H54 (cell line): ENCODE measurements at regions not wholly inside any gene's neighbourhood (a gene's known extent, or its start where the extent isn't known, plus 50 kb on each side); places are given as distances from the start of the nearest gene placed in this dataset.
"Not testable (repeated sequence)": the region's sequence is repeated elsewhere in the genome, so short reads cannot be mapped to it uniquely, and the experiment has no call there.

ENCODE experiments used
- DNase-seq: peaks from one replicate; pipeline ENCODE4 v3.0.0; 2011; ENCODE audit warnings: low spot score, mixed read lengths; ENCODE audit not compliant: insufficient read length
- FAIRE-seq: peaks from 3 replicates; lab custom pipeline; 2011; peaks lifted over from hg19 to GRCh38; lab: Jason Lieb, UNC
- POLR2A ChIP-seq: IDR thresholded peaks from 2 replicates; pipeline ENCODE4 v1.6.1; 2011; ENCODE audit warnings: low read depth, mild to moderate bottlenecking, low read length

DNA sequence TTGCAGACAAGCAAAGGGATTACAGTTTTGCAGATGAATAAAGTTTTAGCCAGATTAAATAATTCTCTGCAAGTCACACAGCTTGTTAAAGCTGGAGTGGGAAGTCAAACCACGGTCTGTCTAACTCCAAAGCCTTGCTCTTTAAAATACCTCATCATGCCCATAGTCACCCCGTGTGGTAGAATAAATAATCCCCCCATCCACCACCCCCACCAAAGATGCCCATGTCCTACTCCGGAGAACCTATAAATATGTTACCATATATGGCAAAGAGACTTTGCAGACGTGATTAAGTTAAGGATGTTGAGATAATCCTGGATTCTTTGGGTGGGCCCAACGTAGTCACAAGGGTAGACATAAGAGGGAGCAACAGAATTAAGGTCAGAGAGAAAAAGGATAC is 118.7 kb downstream of the BEND2 start:
- no peak for FAIRE-seq
- no peak for TF ChIP-seq POLR2A

GRCh38 chrX:18101087-18101486 is 119.6 kb downstream of the BEND2 start:
- no peak for DNase-seq
- no peak for FAIRE-seq
- no peak for TF ChIP-seq POLR2A

More for the DNA sequence above, 118.7 kb downstream of the BEND2 start:
- no peak for DNase-seq

- TF ChIP-seq POLR2A, result no peak
- FAIRE-seq (no peak), DNase-seq (no peak)
Observed at GRCh38 chrX:18099745-18100144, 120.9 kb downstream of the BEND2 start.

GRCh38 chrX:18098763-18099162 is 121.9 kb downstream of the BEND2 start:
- TF ChIP-seq POLR2A, result no peak
- DNase-seq, result no peak
- FAIRE-seq, result no peak

DNA sequence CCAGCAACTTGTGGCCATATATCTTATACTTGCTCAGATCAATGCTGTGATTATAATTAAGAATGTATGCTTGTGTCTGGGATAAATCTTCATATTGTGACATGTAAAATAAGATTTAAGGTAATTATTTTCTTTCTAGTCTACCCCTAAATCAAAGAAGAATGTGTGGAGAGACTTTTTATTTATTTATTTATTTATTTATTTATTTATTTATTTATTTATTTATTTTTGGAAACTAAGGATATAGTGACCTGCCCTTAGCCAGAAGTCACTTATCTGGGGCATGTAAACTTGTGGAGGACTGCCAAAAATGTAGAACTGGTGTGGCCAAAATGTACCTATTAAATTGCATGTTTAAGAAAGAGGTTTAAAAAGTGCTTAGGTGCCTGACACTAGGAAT is 144.3 kb downstream of the BEND2 start:
- DNase-seq (no peak), FAIRE-seq (no peak)
- no peak for TF ChIP-seq POLR2A

DNA sequence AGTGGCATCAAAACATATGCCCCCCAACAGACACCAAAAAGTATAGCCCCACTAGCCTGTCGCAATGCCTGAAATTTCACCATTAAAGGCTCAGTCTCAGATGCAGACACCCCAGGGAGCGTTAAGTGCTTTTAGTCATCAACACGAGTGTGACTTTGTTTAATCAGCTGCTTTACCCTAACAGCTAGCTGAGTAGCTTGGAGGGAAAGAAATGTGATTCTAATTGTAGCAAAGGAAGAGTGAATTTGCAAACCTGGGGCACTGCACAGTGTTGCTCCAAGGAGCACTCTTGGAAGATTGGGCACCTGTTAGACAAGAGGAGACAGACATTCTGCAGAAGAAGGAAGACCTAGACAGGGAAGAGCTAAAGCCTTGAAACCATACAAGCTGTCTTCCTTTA is 145.1 kb downstream of the BEND2 start:
- FAIRE-seq (no peak), DNase-seq (no peak)
- TF ChIP-seq POLR2A, result no peak

- DNase-seq, FAIRE-seq: not testable (repeated sequence)
Observed at GRCh38 chrX:18068045-18068444, 152.6 kb downstream of the BEND2 start.

GRCh38 chrX:18065956-18066355 is 154.7 kb downstream of the BEND2 start:
- DNase-seq, result no peak
- FAIRE-seq, result no peak
- no peak for TF ChIP-seq POLR2A

- TF ChIP-seq POLR2A, result no peak
- no peak for FAIRE-seq
- no peak for DNase-seq
Observed at GRCh38 chrX:18051690-18052089, 169.0 kb downstream of the BEND2 start.

- FAIRE-seq, result no peak
- no peak for TF ChIP-seq POLR2A
Observed at GRCh38 chrX:18047491-18047890, 173.2 kb downstream of the BEND2 start.

GRCh38 chrX:18045436-18045835 is 175.2 kb downstream of the BEND2 start:
- FAIRE-seq (no peak), DNase-seq (no peak)
- TF ChIP-seq POLR2A, result no peak

More at GRCh38 chrX:18047491-18047890, 173.2 kb downstream of the BEND2 start:
- DNase-seq, result no peak

DNA sequence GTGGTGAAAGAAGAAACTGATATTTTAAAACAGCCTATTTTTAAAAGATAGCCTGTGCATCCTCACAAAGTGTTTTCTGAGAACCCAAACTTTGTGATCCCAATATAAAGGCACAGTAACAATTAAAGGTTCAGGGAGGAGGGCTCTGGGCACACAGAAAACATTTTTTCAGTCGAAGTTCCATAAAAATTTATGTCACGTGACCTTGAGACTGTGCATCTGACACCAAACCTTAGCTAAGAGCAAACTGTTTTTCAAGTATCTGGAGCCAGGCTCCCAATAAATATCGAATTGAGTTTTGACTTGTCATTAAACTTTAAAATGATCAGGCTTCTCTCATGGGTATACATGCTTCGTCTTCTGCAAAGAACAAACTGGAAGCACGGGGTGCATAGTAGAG is 177.9 kb downstream of the BEND2 start:
- TF ChIP-seq POLR2A, result no peak
- no peak for FAIRE-seq

DNA sequence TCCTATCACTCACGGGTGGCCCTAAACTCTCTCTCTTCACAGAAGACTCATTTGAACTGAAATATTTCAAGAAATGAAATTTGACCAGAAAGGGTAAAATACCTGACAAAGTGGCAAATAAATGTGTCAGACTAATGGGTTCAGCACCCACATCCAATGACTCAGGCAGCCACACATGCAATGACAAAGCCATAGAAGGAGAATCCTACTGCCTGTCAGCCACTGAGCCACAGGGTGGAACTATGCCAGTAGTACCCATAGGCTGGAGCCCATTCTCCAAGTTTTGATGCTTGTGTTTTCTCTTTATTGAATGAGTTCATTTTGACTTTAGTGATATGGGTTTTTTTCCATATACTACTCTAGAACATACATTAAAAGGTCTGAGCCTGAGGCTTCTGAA is 179.0 kb downstream of the BEND2 start:
- FAIRE-seq (no peak), DNase-seq (no peak)
- TF ChIP-seq POLR2A, result no peak

More for the DNA sequence above, 177.9 kb downstream of the BEND2 start:
- no peak for DNase-seq

GRCh38 chrX:18039023-18039422 is 177.9 kb upstream of the RAI2 start:
- FAIRE-seq (no peak), DNase-seq (no peak)
- no peak for TF ChIP-seq POLR2A

DNA sequence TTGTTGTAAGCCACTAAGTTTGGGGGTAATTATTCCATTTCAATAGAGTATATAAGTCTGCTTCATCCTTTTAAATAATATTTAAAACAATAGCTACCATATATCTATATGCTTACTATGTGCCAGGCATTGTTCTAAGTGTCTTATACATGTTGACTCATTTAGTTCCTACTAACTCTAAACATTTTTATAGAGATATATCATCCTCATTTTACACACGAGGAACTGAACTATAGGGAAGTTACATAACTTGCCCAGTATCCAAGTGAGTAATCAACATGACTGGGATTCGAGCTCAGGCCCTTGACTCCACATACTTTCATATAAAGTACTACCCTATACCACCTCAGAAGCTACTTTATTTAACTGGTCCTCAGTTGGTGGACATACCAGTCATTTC is 175.3 kb upstream of the RAI2 start:
- FAIRE-seq (no peak), DNase-seq (no peak)
- TF ChIP-seq POLR2A, result no peak

- TF ChIP-seq POLR2A, result no peak
- DNase-seq, result no peak
- no peak for FAIRE-seq
Observed at GRCh38 chrX:18034945-18035344, 173.8 kb upstream of the RAI2 start.
